ENCODE measurements at regions not wholly inside any gene's neighbourhood (a gene's known extent, or its start where the extent isn't known, plus 50 kb on each side); places are given as distances from the start of the nearest gene placed in this dataset.
"Not testable (repeated sequence)": the region's sequence is repeated elsewhere in the genome, so short reads cannot be mapped to it uniquely, and the experiment has no call there.

DNA sequence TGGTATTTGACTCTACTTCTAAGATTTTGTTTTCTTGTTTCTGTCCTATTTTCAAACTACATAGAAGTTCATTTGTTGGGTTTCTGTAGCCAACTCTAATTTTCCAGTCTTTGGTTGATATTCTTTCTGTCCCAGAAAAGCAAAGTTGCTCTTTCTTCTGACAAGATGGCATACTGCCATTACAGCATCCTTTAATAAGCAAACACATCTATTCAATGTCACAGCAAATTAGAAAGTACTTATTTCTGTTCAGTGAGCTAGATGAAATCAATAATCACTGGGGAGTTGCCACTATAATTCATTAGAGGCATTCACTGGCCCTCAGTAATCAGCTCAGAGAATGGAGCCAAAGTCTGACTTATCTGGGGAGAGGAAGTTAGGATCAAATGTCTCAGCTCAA, 1258.0 kb upstream of the IGFBP7 start:
- DNase-seq (ENCODE audit: low spot score) = no peak

DNA sequence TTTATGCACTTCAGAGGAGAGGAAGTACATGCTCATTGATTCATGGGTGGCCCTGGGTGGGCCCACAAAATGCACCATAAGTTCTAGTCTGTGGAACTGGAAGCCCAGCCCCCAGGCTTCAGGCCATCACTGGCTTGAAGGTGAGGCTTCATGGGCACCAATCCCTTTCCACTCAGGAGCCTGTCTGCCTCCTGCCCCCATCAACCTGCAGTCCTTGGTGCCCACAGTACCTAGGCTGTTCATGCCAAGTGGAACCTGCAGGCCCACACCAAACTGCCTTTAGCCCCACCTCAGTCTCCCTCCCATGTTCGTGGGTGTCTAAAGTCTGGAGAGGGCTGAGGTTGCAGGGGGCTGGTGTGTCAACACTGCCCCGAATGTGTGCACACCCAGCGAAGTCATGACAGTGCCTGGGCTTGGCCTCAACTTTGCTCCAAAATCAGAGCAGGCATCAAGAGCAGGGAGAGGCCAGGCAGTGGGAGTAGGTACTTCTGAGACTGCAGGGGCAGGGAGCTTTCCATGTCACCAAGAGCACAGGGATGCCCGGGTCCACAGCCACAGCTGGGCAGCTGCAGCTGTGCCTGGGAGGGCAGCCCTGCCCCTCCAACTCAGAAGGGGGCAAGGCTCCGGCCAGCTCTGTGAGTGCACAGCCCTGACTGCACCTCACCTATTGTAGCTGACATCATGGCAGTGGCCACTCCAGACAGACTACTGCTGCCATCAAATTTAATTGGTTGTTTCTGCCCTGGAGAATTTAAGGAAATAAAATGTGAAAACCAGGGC, 1250.4 kb upstream of the IGFBP7 start:
- no peak for DNase-seq (ENCODE audit: low spot score)

DNA sequence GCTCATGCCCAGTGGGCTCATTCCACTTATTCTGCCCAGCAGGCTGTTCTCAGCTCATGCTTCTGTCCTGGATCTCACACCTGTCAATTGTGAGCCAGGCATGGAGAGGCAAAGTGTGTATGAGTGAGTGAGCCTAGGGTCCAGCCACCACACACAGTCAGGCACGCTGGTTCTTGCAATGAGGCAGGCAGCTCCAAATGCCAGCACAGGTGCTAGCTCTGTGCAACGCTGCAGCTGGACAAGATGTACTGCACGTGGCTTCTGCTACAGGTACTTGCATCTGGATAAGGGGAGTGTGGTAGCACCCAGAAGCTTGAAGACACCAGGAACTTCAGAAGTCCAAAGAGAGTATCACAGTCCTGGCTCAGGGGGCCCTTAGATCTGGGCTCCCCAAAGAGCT, 1249.4 kb upstream of the IGFBP7 start:
- DNase-seq (ENCODE audit: low spot score) = no peak

GRCh38 chr4:58357947-58358346, 1247.8 kb upstream of the IGFBP7 start:
- no peak for DNase-seq (ENCODE audit: low spot score)

- no peak for DNase-seq (ENCODE audit: low spot score)
These were observed 1214.9 kb upstream of the IGFBP7 start for GRCh38 chr4:58325070-58325469.

DNA sequence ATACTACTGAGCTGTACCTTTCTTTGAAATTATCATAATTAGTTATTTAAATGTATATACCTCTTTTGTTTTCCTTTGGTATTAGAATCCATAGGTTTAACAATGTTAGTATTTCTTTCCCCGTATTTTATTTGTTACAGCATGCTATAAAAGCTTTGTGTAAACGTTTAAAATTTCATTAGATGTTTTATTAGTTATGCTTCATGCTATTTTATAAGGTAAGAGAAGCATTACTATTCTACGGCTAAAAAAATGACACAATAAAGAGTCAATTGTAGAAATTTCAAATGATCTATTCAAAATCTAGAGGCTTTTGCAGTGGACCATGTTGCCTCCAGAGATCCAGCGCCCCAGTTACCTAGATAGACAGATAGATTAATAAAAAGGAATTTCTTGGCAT, 1203.3 kb upstream of the IGFBP7 start:
- DNase-seq (ENCODE audit: low spot score) = no peak

DNA sequence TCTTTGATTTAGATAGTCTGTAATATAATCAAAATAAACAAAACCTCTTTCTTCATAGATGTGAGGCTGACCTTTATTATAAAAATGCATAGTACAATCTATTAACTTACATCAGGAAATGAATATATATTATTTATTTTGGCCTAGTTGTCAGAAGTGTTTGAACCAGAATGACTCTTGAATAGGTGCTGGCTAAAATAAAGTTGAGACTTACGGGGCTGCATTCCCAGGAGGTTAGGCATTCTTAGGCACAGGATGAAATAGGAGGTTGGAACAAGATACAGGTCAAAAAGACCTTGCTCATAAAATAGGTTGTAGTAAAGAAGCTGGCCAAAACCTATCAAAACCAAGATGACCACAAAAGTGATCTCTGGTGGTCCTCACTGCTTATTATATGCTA, 1193.3 kb upstream of the IGFBP7 start:
- no peak for DNase-seq (ENCODE audit: low spot score)

GRCh38 chr4:58301376-58301999, 1191.3 kb upstream of the IGFBP7 start:
- DNase-seq (ENCODE audit: low spot score) = no peak

- no peak for DNase-seq (ENCODE audit: low spot score)
These were observed 1176.2 kb upstream of the IGFBP7 start for GRCh38 chr4:58286335-58286734.

DNA sequence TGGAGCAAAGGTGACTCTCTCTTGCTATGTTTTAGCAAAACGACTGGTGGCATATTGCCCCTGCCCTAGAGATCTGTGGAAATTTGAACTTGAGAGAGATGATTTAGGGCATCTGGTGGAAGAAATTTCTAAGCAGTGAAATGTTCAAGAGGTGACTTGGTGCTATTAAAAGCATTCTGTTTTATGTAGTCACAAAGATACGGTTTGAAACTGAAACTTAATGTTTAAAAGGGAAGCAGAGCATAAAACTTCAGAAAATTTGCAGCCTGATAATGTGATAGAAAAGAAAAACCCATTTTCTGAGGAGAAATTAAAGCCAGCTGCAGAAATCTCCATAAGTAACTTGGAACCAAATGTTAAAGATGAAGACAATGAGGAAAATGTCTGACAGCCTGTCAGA, 1170.7 kb upstream of the IGFBP7 start:
- not testable (repeated sequence) for DNase-seq (ENCODE audit: low spot score)

DNA sequence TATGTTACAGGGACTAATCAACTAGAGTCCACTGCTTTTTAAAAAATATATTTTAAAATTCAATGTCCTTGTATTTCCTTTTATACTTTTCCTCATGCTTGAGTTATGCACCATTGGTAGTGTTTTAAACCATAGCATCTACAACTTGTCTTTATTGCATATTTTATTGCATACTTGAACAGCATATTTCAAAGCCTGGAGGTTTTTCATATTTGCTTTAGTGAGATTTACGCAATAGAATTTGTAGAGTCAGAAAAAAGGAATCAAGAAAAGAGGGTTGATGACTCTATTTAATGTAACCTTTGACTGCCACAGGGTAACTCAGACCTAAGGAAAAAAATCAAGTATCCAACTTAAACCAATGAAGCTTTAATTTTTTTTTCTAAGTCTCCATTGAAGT, 1165.7 kb upstream of the IGFBP7 start:
- no peak for DNase-seq (ENCODE audit: low spot score)

DNA sequence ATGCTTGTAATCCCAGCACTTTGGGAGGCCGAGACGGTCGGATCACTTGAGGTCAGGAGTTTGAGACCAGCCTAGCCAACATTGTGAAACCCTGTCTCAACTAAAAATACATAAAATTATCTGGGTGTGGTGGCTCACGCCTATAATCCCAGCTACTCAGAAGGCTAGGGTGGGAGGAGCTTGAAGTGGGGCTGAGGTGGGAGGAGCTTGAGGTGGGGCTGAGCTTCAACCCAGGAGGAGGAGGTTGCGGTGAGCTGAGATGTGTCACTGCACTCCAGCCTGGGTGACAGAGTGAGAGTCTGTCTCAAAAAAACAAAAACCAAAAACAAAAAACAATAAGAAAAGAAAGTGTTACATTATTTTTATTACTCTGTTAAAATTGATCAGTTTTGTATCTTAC, 1164.4 kb upstream of the IGFBP7 start:
- DNase-seq (ENCODE audit: low spot score) = no peak

DNA sequence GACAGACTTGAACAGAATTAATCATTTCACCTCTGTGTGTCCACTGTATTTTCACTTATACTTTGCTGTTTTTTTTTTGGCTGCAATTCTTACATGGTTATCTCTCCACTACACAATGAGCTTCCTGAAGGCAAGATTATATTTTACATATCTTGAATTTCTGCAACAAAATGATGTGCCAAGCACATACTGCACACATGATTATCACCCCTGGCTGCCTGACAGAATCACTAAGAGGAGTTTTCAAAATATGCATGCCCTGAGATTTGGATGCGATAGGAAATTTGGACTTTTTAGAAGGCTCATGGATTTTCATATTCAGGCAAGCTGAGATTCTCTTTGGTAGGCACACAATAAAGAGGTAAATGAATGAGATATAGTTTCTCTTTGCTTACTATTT, 1162.1 kb upstream of the IGFBP7 start:
- no peak for DNase-seq (ENCODE audit: low spot score)

DNA sequence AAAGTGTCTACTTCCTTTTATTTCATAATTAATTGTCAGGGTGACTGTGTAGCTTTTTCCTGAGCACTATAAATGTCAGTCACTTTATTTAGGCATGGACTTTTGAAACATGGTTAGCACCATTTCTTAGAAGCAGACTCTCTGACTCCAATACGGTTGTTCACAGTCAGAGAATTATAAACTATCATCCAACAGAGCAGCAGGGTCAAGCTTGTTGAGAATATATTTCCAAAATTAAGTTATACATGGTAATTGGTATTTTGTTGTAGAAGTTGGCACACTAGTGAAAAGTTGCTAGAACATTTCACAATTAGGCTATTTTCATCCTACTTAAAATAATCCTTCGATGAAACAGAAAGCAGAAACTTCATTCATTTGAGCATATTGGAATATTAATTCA, 1155.5 kb upstream of the IGFBP7 start:
- no peak for DNase-seq (ENCODE audit: low spot score)

DNA sequence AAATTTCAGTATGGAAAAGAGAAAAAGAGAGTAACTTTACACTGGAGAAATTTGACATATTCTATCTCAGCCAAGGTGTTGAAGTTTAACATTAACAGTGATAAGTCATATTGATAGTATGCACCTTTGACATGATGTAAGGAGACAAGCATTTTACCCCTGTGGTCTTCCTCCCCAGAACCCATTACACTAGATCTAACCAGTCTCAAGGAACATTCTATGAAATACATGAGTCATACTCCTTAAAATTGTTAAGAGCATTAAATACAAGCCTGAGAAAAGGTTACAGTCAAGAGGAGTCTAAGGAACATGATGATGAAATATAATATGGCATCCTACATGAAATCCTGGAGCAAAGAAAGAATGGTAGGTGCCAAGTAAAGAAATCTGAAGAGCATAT, 1151.3 kb upstream of the IGFBP7 start:
- DNase-seq (ENCODE audit: low spot score) = no peak

DNA sequence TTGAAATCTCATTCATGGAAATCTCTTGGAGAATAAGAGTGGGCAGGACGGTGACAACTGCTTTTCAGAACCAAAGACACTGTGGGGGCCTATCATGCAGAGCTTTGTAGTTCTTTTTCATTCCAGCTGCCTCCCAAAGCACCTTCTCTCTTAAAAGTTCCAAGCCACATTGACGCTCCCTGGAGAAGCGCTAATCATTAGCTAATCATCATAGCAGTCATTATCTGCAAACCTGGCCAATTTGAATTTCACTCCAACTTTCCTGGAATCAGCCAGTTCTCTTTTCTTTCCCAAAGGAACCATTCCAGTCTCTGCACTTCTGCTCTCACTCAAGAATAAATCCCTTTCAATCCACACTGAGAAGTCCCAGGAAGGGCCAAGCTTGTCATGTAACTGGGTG, 1144.1 kb upstream of the IGFBP7 start:
- DNase-seq (ENCODE audit: low spot score) = no peak

- no peak for DNase-seq (ENCODE audit: low spot score)
These were observed 1142.5 kb upstream of the IGFBP7 start for GRCh38 chr4:58252656-58253055.

DNA sequence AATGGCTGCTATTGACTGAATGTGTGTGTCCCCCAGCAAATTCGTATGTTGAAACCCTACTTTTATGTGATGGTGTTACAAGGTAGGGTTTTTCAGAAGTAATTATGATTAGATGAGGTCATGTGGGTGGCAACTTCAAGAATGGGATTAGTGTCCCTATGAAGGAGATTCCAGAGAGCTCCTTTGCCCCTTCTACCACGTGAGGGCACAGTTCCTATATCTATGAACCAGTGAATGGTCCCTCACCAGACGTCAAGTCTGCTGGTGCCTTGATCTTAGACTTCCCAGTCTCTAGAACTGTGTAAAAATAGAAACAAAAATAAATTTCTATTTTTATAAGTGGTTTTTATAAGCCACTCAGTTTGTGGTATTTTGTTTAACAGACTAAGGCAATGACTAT, 1137.6 kb upstream of the IGFBP7 start:
- no peak for DNase-seq (ENCODE audit: low spot score)

DNA sequence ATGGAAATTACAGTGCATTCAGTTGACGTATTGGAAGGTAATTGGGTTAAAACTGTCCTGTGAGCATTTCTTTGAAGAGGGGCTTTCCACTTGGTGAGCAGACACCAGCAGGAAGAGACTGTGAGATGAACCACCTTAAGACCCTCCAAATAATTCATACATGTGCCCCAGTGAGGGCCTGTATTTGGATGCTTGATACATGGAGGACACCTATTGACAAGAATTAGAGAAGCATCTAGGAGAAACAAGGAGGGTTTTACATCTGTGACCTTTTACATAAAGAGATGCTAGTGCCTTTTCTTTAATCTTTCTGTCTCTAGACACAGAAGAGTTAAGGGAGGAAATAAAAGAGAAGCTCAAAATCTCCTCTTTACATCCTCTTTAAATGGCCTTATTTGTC, 1115.3 kb upstream of the IGFBP7 start:
- no peak for DNase-seq (ENCODE audit: low spot score)

DNA sequence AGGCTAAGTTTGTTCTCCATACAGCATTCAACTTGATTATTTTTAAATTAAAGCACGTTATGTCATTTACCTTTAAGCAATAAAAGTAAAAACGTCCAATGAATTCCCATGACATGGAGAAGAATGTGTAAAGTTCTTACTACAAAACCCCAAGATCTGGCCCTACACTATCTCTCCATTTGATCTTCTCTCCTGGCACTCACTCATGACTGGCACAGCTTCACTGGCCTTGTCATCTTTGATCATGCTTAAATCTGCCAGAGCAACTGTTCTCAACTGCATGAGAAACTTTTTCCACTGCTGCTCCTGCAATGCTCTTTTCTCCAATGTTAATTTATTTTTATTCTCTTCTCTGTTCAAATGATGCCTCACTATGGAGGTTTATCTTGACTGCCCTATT, 1109.0 kb upstream of the IGFBP7 start:
- no peak for DNase-seq (ENCODE audit: low spot score)

DNA sequence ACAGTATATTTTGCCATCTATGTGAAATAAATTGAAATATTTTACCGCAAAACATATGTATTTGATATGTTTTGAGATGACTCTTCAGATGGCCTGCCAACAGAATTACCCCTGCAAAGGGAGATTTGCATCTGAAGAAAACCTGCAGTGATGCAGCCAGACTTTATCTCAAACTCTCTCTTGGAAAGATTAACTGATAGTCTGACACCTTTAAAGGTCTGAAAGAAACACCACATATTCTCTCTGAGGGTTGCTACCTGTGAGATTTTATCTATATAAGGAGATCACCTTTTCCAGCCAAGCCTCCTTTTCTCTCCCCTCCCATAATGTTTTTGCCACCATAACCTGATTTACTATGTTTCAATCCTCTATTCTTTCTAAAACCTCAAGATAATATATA, 1106.3 kb upstream of the IGFBP7 start:
- DNase-seq (ENCODE audit: low spot score) = no peak

DNA sequence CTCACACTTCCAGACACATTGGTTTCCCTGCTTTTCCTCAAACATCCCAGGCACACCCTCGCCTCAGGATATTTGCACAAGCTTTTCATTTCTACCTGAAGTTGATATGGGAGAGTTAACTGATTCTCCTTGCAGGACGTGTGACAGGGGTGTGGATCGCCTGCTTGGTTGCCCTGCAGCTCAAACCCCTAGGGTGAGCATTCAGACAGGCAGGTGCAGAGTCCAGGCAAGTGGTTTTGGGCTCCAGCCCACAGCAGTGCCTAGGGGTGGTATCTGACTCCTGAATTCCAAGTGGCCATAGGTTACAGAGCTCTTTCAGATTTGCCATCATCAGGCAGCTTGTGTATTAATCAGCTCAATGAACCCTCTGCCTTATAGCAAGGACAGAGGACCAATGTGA, 1104.2 kb upstream of the IGFBP7 start:
- DNase-seq (ENCODE audit: low spot score) = no peak

DNA sequence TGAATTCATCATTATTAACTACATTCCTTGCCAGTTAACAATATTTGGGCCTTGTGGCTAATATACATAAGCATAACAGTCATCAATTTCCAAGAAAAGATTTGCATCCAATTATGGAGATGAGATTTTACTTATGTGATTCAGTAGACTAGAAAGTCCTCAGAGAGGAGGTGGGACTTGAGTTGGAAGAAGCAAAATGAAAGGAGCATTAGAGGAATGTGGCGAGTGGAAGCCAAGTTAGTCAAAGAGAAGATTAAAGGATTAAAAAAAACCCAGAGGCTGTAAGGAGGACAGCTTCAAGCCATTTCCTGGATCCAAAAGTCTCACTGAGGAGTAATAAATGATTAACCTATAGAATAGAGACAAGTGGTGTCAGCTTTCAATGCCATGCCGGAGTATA, 1099.4 kb upstream of the IGFBP7 start:
- DNase-seq (ENCODE audit: low spot score) = no peak

GRCh38 chr4:58209001-58209400, 1098.8 kb upstream of the IGFBP7 start:
- DNase-seq (ENCODE audit: low spot score) = no peak

Measured in activated CD4-positive, alpha-beta T cell treated with anti-CD3 and anti-CD28 coated beads, Interleukin-2, Interleukin-4, amounts not matched to agents 100 ng/mL and 50 ng/mL, durations not matched to agents 16 hours and 8 hours (primary cell).